ENCODE measurements at regions not wholly inside any gene's neighbourhood (a gene's known extent, or its start where the extent isn't known, plus 50 kb on each side); places are given as distances from the start of the nearest gene placed in this dataset.

DNA sequence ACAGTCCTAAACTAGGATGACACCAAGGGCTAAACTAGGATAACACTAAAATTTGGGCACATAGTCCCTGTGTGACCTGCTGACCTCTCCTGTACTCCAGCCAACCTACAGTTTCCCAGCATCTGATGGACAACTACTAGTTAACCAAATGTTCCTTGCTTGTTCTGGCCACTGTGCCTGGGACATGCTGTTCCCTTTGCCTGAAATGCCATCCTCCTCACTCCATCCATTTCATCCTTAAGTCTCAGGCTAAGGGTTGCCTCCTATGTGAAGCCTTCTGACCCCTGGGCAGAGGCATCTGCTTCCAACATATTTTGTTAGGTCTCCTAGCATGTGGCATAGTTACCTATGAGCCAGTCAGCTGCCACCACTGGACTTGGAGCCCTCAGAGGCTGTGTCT lies 204.9 kb upstream of the JUN start:
- TF ChIP-seq, protein P1, sequence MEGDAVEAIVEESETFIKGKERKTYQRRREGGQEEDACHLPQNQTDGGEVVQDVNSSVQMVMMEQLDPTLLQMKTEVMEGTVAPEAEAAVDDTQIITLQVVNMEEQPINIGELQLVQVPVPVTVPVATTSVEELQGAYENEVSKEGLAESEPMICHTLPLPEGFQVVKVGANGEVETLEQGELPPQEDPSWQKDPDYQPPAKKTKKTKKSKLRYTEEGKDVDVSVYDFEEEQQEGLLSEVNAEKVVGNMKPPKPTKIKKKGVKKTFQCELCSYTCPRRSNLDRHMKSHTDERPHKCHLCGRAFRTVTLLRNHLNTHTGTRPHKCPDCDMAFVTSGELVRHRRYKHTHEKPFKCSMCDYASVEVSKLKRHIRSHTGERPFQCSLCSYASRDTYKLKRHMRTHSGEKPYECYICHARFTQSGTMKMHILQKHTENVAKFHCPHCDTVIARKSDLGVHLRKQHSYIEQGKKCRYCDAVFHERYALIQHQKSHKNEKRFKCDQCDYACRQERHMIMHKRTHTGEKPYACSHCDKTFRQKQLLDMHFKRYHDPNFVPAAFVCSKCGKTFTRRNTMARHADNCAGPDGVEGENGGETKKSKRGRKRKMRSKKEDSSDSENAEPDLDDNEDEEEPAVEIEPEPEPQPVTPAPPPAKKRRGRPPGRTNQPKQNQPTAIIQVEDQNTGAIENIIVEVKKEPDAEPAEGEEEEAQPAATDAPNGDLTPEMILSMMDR (IDR thresholded peaks at IDR 0.05; ENCODE audit: poor library complexity), result no peak
- no peak for TF ChIP-seq EZH2phosphoT487 (IDR thresholded peaks at IDR 0.05; ENCODE audit: low read depth, severe bottlenecking, unreplicated experiment)
- TF ChIP-seq EZH2 (IDR thresholded peaks at IDR 0.05; ENCODE audit: borderline replicate concordance), result no peak

All from hepatocyte (in vitro differentiated cells).